ENCODE measurements at regions not wholly inside any gene's neighbourhood (a gene's known extent, or its start where the extent isn't known, plus 50 kb on each side); places are given as distances from the start of the nearest gene placed in this dataset.
A peak's percentile ranks its signal among the peaks of the same experiment; 100 is the strongest.

GRCh38 chr3:6105187-6105586 lies 755.7 kb upstream of the GRM7 start:
- Histone ChIP-seq H3K27ac (ENCODE audit: low read depth, low read length) (no peak overlapping the region), H3K9ac (ENCODE audit: low read depth, low read length) (no peak overlapping the region), H3K36me3 (ENCODE audit: control insufficient read depth, insufficient read depth, low read length) (no peaks in the 10 kb centered on the region), H3K4me3 (ENCODE audit: low read depth, low read length) (no peak overlapping the region), H3K27me3 (ENCODE audit: control insufficient read depth, insufficient read depth, low read length) (no peaks in the 10 kb centered on the region), H3K4me1 (ENCODE audit: control insufficient read depth, insufficient read depth, low read length) (peaks cover 5% of the 10 kb centered on the region; the same call in 1 of the 2 replicates), H3K9me3 (ENCODE audit: control insufficient read depth, insufficient read depth, low read length) (no peaks in the 10 kb centered on the region)

DNA sequence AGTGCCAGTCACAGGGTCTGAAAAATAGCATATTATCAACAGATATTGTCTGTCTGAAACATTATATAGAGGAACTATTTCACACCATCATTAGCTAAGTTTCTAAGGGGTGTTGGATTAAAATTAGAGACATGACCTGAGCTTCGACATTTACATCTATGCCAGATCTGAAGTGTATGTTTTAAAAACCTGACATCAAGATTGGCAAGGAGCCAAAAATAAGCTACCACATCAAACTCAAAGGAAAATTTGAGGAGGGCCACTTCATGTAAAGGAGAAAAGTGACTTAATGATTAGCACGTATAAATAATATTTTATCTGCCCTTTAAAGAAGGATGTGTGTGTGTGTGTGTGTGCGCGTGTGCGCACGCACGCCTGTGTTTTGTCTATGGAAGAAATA lies 752.0 kb upstream of the GRM7 start:
- Histone ChIP-seq H3K27ac (ENCODE audit: low read depth, low read length) (no peak overlapping the region), H3K36me3 (ENCODE audit: control insufficient read depth, insufficient read depth, low read length) (no peaks in the 10 kb centered on the region), H3K27me3 (ENCODE audit: control insufficient read depth, insufficient read depth, low read length) (no peaks in the 10 kb centered on the region), H3K4me3 (ENCODE audit: low read depth, low read length) (no peak overlapping the region), H3K9me3 (ENCODE audit: control insufficient read depth, insufficient read depth, low read length) (no peaks in the 10 kb centered on the region), H3K9ac (ENCODE audit: low read depth, low read length) (no peak overlapping the region), H3K4me1 (ENCODE audit: control insufficient read depth, insufficient read depth, low read length) (peaks cover 5% of the 10 kb centered on the region; the same call in 1 of the 2 replicates)

GRCh38 chr3:6110451-6110850 lies 750.5 kb upstream of the GRM7 start:
- H3K4me1 ChIP-seq (ENCODE audit: control insufficient read depth, insufficient read depth, low read length) = peaks cover 5% of the 10 kb centered on the region; the same call in 1 of the 2 replicates
- H3K9me3 ChIP-seq (ENCODE audit: control insufficient read depth, insufficient read depth, low read length) = no peaks in the 10 kb centered on the region
- H3K9ac ChIP-seq (ENCODE audit: low read depth, low read length) = no peak overlapping the region
- H3K36me3 ChIP-seq (ENCODE audit: control insufficient read depth, insufficient read depth, low read length) = no peaks in the 10 kb centered on the region
- H3K27ac ChIP-seq (ENCODE audit: low read depth, low read length) = no peak overlapping the region
- no peaks in the 10 kb centered on the region for H3K27me3 ChIP-seq (ENCODE audit: control insufficient read depth, insufficient read depth, low read length)
- no peak overlapping the region for H3K4me3 ChIP-seq (ENCODE audit: low read depth, low read length)

DNA sequence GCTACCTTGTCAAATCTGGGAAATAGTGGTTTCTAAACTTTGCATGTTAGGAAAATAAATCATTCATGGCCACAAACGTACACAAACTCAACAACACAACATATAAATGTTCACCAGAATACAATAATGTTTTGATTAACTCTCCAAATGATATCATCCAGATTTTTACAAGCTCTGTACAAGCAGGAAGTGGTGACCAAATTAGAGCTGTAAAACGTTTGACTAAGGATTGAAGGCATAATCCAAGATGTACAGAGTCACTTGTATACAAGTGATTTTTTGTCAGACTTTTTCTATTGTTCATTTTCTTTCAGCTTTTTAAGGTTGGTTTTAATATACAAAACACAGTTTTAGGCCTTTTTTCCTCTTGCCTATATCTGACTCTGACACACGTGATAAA lies 748.4 kb upstream of the GRM7 start:
- H3K9me3 ChIP-seq (ENCODE audit: control insufficient read depth, insufficient read depth, low read length) = no peaks in the 10 kb centered on the region
- H3K9ac ChIP-seq (ENCODE audit: low read depth, low read length) = no peak overlapping the region
- H3K36me3 ChIP-seq (ENCODE audit: control insufficient read depth, insufficient read depth, low read length) = no peaks in the 10 kb centered on the region

GRCh38 chr3:6113338-6113737 lies 747.6 kb upstream of the GRM7 start:
- no peak overlapping the region for H3K27ac ChIP-seq (ENCODE audit: low read depth, low read length)
- H3K9ac ChIP-seq (ENCODE audit: low read depth, low read length) = no peak overlapping the region
- H3K9me3 ChIP-seq (ENCODE audit: control insufficient read depth, insufficient read depth, low read length) = no peaks in the 10 kb centered on the region
- no peak overlapping the region for H3K4me3 ChIP-seq (ENCODE audit: low read depth, low read length)
- no peaks in the 10 kb centered on the region for H3K36me3 ChIP-seq (ENCODE audit: control insufficient read depth, insufficient read depth, low read length)
- H3K4me1 ChIP-seq (ENCODE audit: control insufficient read depth, insufficient read depth, low read length) = peaks cover 4% of the 10 kb centered on the region; the same call in 1 of the 2 replicates
- no peaks in the 10 kb centered on the region for H3K27me3 ChIP-seq (ENCODE audit: control insufficient read depth, insufficient read depth, low read length)

More for the DNA sequence above, 748.4 kb upstream of the GRM7 start:
- Histone ChIP-seq H3K4me1 (ENCODE audit: control insufficient read depth, insufficient read depth, low read length) (peaks cover 5% of the 10 kb centered on the region; the same call in 1 of the 2 replicates), H3K27ac (ENCODE audit: low read depth, low read length) (no peak overlapping the region), H3K27me3 (ENCODE audit: control insufficient read depth, insufficient read depth, low read length) (no peaks in the 10 kb centered on the region), H3K4me3 (ENCODE audit: low read depth, low read length) (no peak overlapping the region)

DNA sequence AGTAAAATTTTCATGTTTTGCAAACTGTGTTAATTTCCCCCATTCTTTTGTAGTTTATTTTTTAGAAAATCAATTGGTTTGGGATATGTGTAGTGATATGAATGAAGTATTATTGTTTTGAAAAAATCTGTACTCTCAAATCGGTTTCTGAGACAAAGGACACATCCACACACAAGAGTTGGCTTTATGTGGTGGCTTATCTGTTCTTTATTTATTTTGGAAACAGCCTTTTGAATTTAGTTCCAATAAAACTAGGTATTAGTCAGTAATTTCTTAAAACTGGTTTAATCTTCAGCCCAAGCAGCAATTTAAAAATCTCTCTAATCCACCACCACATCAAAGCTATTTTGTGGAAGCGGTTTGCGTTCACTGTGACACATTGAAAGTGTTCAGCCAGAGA lies 741.5 kb upstream of the GRM7 start:
- Histone ChIP-seq H3K4me3 (ENCODE audit: low read depth, low read length) (no peak overlapping the region), H3K27ac (ENCODE audit: low read depth, low read length) (no peak overlapping the region), H3K27me3 (ENCODE audit: control insufficient read depth, insufficient read depth, low read length) (no peaks in the 10 kb centered on the region), H3K36me3 (ENCODE audit: control insufficient read depth, insufficient read depth, low read length) (no peaks in the 10 kb centered on the region), H3K4me1 (ENCODE audit: control insufficient read depth, insufficient read depth, low read length) (peaks cover 44% of the 10 kb centered on the region), H3K9me3 (ENCODE audit: control insufficient read depth, insufficient read depth, low read length) (no peaks in the 10 kb centered on the region), H3K9ac (ENCODE audit: low read depth, low read length) (no peak overlapping the region)

DNA sequence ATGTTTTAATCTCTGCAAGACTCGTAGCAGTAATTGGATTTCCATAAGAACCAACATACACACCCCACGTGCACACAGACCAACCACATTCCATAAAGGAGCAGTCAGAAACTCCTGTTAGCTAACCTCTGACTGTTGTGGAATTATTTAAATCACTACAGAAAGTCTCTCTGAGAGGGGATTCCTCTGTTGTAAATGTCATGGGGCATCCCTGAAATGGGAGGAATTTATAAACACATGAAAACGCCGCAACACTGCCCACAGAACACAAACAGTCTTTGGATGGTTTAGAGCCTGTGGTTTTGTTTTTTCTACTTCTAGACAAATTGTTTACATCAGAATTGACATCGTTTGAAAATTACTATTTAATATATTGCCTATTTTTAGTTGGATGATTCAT lies 740.1 kb upstream of the GRM7 start:
- Histone ChIP-seq H3K27ac (ENCODE audit: low read depth, low read length) (peak overlapping the region; percentile 36), H3K4me1 (ENCODE audit: control insufficient read depth, insufficient read depth, low read length) (peaks cover 53% of the 10 kb centered on the region), H3K9me3 (ENCODE audit: control insufficient read depth, insufficient read depth, low read length) (no peaks in the 10 kb centered on the region), H3K9ac (ENCODE audit: low read depth, low read length) (no peak overlapping the region), H3K27me3 (ENCODE audit: control insufficient read depth, insufficient read depth, low read length) (no peaks in the 10 kb centered on the region), H3K4me3 (ENCODE audit: low read depth, low read length) (no peak overlapping the region), H3K36me3 (ENCODE audit: control insufficient read depth, insufficient read depth, low read length) (no peaks in the 10 kb centered on the region)

- Histone ChIP-seq H3K4me3 (ENCODE audit: low read depth, low read length) (no peak overlapping the region), H3K9ac (ENCODE audit: low read depth, low read length) (no peak overlapping the region), H3K27ac (ENCODE audit: low read depth, low read length) (no peak overlapping the region), H3K9me3 (ENCODE audit: control insufficient read depth, insufficient read depth, low read length) (no peaks in the 10 kb centered on the region), H3K4me1 (ENCODE audit: control insufficient read depth, insufficient read depth, low read length) (peaks cover 40% of the 10 kb centered on the region), H3K27me3 (ENCODE audit: control insufficient read depth, insufficient read depth, low read length) (no peaks in the 10 kb centered on the region), H3K36me3 (ENCODE audit: control insufficient read depth, insufficient read depth, low read length) (no peaks in the 10 kb centered on the region)
These were observed 736.0 kb upstream of the GRM7 start for GRCh38 chr3:6124875-6125274.

- Histone ChIP-seq H3K9ac (ENCODE audit: low read depth, low read length) (no peak overlapping the region), H3K4me1 (ENCODE audit: control insufficient read depth, insufficient read depth, low read length) (peaks cover 34% of the 10 kb centered on the region), H3K27ac (ENCODE audit: low read depth, low read length) (no peak overlapping the region), H3K27me3 (ENCODE audit: control insufficient read depth, insufficient read depth, low read length) (no peaks in the 10 kb centered on the region), H3K9me3 (ENCODE audit: control insufficient read depth, insufficient read depth, low read length) (no peaks in the 10 kb centered on the region), H3K36me3 (ENCODE audit: control insufficient read depth, insufficient read depth, low read length) (no peaks in the 10 kb centered on the region), H3K4me3 (ENCODE audit: low read depth, low read length) (no peak overlapping the region)
These were observed 735.4 kb upstream of the GRM7 start for GRCh38 chr3:6125520-6125919.

- no peak overlapping the region for H3K27ac ChIP-seq (ENCODE audit: low read depth, low read length)
- H3K9me3 ChIP-seq (ENCODE audit: control insufficient read depth, insufficient read depth, low read length) = no peaks in the 10 kb centered on the region
These were observed 728.1 kb upstream of the GRM7 start for GRCh38 chr3:6132684-6133432.

GRCh38 chr3:6142707-6143106 lies 718.2 kb upstream of the GRM7 start:
- Histone ChIP-seq H3K27ac (ENCODE audit: low read depth, low read length) (no peak overlapping the region), H3K4me3 (ENCODE audit: low read depth, low read length) (no peak overlapping the region), H3K9ac (ENCODE audit: low read depth, low read length) (no peak overlapping the region), H3K9me3 (ENCODE audit: control insufficient read depth, insufficient read depth, low read length) (no peaks in the 10 kb centered on the region), H3K27me3 (ENCODE audit: control insufficient read depth, insufficient read depth, low read length) (no peaks in the 10 kb centered on the region), H3K36me3 (ENCODE audit: control insufficient read depth, insufficient read depth, low read length) (no peaks in the 10 kb centered on the region), H3K4me1 (ENCODE audit: control insufficient read depth, insufficient read depth, low read length) (no peaks in the 10 kb centered on the region)

More at GRCh38 chr3:6132684-6133432, 728.1 kb upstream of the GRM7 start:
- H3K4me1 ChIP-seq (ENCODE audit: control insufficient read depth, insufficient read depth, low read length) = peaks cover 3% of the 10 kb centered on the region; the same call in 1 of the 2 replicates
- H3K36me3 ChIP-seq (ENCODE audit: control insufficient read depth, insufficient read depth, low read length) = no peaks in the 10 kb centered on the region
- no peak overlapping the region for H3K9ac ChIP-seq (ENCODE audit: low read depth, low read length)
- H3K27me3 ChIP-seq (ENCODE audit: control insufficient read depth, insufficient read depth, low read length) = no peaks in the 10 kb centered on the region
- H3K4me3 ChIP-seq (ENCODE audit: low read depth, low read length) = no peak overlapping the region

Measured in HUES48 (cell line).